Osteoblast (primary cell): ENCODE measurements at regions not wholly inside any gene's neighbourhood (a gene's known extent, or its start where the extent isn't known, plus 50 kb on each side); places are given as distances from the start of the nearest gene placed in this dataset.

Source experiments
- DNase-seq: peaks from one replicate; pipeline ENCODE4 v3.0.0; 2011; ENCODE audit warnings: low spot score, mixed read lengths; ENCODE audit not compliant: insufficient read length; ENCODE audit errors: missing footprints
- H2AFZ ChIP-seq: 2 replicates; pipeline ENCODE4 v1.6.0; 2011; ENCODE audit warnings: mild to moderate bottlenecking, low read length
- H3K27ac ChIP-seq: 2 replicates; pipeline ENCODE4 v1.5.1; 2011; ENCODE audit warnings: mild to moderate bottlenecking, low read depth, low read length, moderate library complexity
- H3K27me3 ChIP-seq: 2 replicates; pipeline ENCODE4 v1.6.0; 2012; ENCODE audit warnings: mild to moderate bottlenecking, control low read depth, inconsistent platforms, low read length, moderate library complexity; ENCODE audit not compliant: insufficient read depth
- H3K36me3 ChIP-seq: 2 replicates; pipeline ENCODE4 v1.5.1; 2011; ENCODE audit warnings: mild to moderate bottlenecking, low read length, control low read depth, moderate library complexity; ENCODE audit not compliant: insufficient read depth
- H3K4me1 ChIP-seq: 2 replicates; pipeline ENCODE4 v1.5.1; 2011; ENCODE audit warnings: mild to moderate bottlenecking, low read length, control low read depth, moderate library complexity; ENCODE audit not compliant: insufficient read depth
- H3K4me2 ChIP-seq: 2 replicates; pipeline ENCODE4 v1.6.0; 2011; ENCODE audit warnings: mild to moderate bottlenecking, low read length; ENCODE audit not compliant: insufficient read depth
- H3K4me3 ChIP-seq: fragments of 200-600 bp; sonication (generic); 3 replicates; pipeline ENCODE4 v1.5.1; 2012; ENCODE audit warnings: mild to moderate bottlenecking, low read length, inconsistent platforms; ENCODE audit not compliant: insufficient read depth
- H3K79me2 ChIP-seq: 2 replicates; pipeline ENCODE4 v1.6.0; 2012; ENCODE audit warnings: mild to moderate bottlenecking, low read length, control low read depth, inconsistent platforms; ENCODE audit not compliant: insufficient read depth
- H3K9me3 ChIP-seq: 2 replicates; pipeline ENCODE4 v1.5.1; 2011; ENCODE audit warnings: low read depth, low read length, control low read depth
- H4K20me1 ChIP-seq: 2 replicates; pipeline ENCODE4 v1.6.0; 2012; ENCODE audit warnings: mild to moderate bottlenecking, low read length, control low read depth; ENCODE audit not compliant: insufficient read depth
- TF ChIP-seq, protein P1 (sequence below): IDR thresholded peaks from 2 replicates; pipeline ENCODE4 v1.5.1; 2011; ENCODE audit warnings: mild to moderate bottlenecking, low read depth, low read length, moderate library complexity; ENCODE audit errors: extremely low read depth

GRCh38 chr16:6510261-6510660 is 822.4 kb upstream of the RBFOX1 start:
- TF ChIP-seq, protein P1, sequence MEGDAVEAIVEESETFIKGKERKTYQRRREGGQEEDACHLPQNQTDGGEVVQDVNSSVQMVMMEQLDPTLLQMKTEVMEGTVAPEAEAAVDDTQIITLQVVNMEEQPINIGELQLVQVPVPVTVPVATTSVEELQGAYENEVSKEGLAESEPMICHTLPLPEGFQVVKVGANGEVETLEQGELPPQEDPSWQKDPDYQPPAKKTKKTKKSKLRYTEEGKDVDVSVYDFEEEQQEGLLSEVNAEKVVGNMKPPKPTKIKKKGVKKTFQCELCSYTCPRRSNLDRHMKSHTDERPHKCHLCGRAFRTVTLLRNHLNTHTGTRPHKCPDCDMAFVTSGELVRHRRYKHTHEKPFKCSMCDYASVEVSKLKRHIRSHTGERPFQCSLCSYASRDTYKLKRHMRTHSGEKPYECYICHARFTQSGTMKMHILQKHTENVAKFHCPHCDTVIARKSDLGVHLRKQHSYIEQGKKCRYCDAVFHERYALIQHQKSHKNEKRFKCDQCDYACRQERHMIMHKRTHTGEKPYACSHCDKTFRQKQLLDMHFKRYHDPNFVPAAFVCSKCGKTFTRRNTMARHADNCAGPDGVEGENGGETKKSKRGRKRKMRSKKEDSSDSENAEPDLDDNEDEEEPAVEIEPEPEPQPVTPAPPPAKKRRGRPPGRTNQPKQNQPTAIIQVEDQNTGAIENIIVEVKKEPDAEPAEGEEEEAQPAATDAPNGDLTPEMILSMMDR, result no peak
- no peak overlapping the region for H3K4me2 ChIP-seq
- no peak overlapping the region for H2AFZ ChIP-seq
- H3K4me1 ChIP-seq, result no peaks in the 10 kb centered on the region
- no peak for DNase-seq
- no peaks in the 10 kb centered on the region for H4K20me1 ChIP-seq
- H3K27ac ChIP-seq, result no peak overlapping the region
- H3K36me3 ChIP-seq, result no peaks in the 10 kb centered on the region
- H3K79me2 ChIP-seq, result no peaks in the 10 kb centered on the region
- peaks cover 2% of the 10 kb centered on the region for H3K9me3 ChIP-seq
- no peaks in the 10 kb centered on the region for H3K27me3 ChIP-seq
- no peak overlapping the region for H3K4me3 ChIP-seq

GRCh38 chr16:6499413-6499812 is 833.2 kb upstream of the RBFOX1 start:
- TF ChIP-seq, protein P1, result no peak
- Histone ChIP-seq H3K4me2 (no peak overlapping the region), H3K4me1 (no peaks in the 10 kb centered on the region), H3K79me2 (no peaks in the 10 kb centered on the region), H4K20me1 (no peaks in the 10 kb centered on the region), H3K27me3 (no peaks in the 10 kb centered on the region), H3K36me3 (no peaks in the 10 kb centered on the region), H3K27ac (no peak overlapping the region), H3K9me3 (no peaks in the 10 kb centered on the region), H2AFZ (no peak overlapping the region), H3K4me3 (no peak overlapping the region)
- no peak for DNase-seq

- no peaks in the 10 kb centered on the region for H3K79me2 ChIP-seq
- H3K27ac ChIP-seq, result no peak overlapping the region
- no peaks in the 10 kb centered on the region for H3K9me3 ChIP-seq
- no peaks in the 10 kb centered on the region for H3K4me1 ChIP-seq
- H3K36me3 ChIP-seq, result no peaks in the 10 kb centered on the region
- TF ChIP-seq, protein P1, result no peak
- no peak overlapping the region for H3K4me3 ChIP-seq
- no peak overlapping the region for H3K4me2 ChIP-seq
- H4K20me1 ChIP-seq, result no peaks in the 10 kb centered on the region
- no peak overlapping the region for H2AFZ ChIP-seq
- no peaks in the 10 kb centered on the region for H3K27me3 ChIP-seq
- no peak for DNase-seq
These were observed 833.8 kb upstream of the RBFOX1 start for GRCh38 chr16:6498858-6499257.

GRCh38 chr16:6496996-6497395 is 835.6 kb upstream of the RBFOX1 start:
- Histone ChIP-seq H4K20me1 (no peaks in the 10 kb centered on the region), H2AFZ (no peak overlapping the region), H3K9me3 (no peaks in the 10 kb centered on the region), H3K27me3 (no peaks in the 10 kb centered on the region), H3K4me1 (no peaks in the 10 kb centered on the region), H3K36me3 (no peaks in the 10 kb centered on the region), H3K79me2 (no peaks in the 10 kb centered on the region), H3K27ac (no peak overlapping the region), H3K4me3 (no peak overlapping the region), H3K4me2 (no peak overlapping the region)
- TF ChIP-seq, protein P1, result no peak
- no peak for DNase-seq
